Erythroblast (primary cell): ENCODE measurements at regions not wholly inside any gene's neighbourhood (a gene's known extent, or its start where the extent isn't known, plus 50 kb on each side); places are given as distances from the start of the nearest gene placed in this dataset.

ENCODE experiments used
- GATA1 ChIP-seq: IDR thresholded peaks from 2 replicates; pipeline ENCODE4 v1.6.1; 2011; ENCODE audit warnings: low read depth, mild to moderate bottlenecking, control low read depth, low read length, moderate library complexity
- POLR2A ChIP-seq: IDR thresholded peaks from 2 replicates; pipeline ENCODE4 v1.6.1; 2011; ENCODE audit warnings: mild to moderate bottlenecking, low read length

DNA sequence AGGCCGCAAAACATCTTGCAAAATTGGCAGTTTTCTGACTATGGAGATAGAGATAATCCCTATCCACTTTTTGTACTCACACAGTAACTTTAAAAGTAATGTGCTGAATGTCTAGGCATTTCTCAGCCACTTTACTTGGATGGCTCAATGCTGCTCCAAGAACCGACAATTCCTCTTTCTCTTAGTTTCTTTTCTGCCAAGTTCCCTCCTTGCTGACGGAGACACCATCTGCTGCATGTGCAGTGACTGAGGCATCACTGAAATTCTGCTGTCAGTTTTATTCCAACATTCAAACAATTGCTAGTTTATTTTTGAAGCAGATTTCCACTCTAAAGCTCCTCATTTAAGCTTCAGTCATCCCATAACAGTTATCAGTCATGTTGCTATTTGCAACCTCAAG is 116.0 kb upstream of the RBMS3 start:
- TF ChIP-seq POLR2A, result no peak
- no peak for TF ChIP-seq GATA1
